IMR-90 (cell line): ENCODE measurements at regions not wholly inside any gene's neighbourhood (a gene's known extent, or its start where the extent isn't known, plus 50 kb on each side); places are given as distances from the start of the nearest gene placed in this dataset.

Source experiments
- BHLHE40 ChIP-seq: fragments of 150-350 bp; IDR thresholded peaks from 2 replicates; pipeline ENCODE4 v1.6.1; 2016; ENCODE audit warnings: mild to moderate bottlenecking, low read depth, low read length
- CEBPB ChIP-seq: IDR thresholded peaks from 2 replicates; pipeline ENCODE4 v1.6.1; 2012; ENCODE audit warnings: low read depth, low read length, improper control_type of control experiment
- FOS ChIP-seq: fragments of 150-350 bp; IDR thresholded peaks from 2 replicates; pipeline ENCODE4 v1.6.1; 2016; ENCODE audit warnings: low read depth, low read length
- MAFK ChIP-seq: IDR thresholded peaks from 2 replicates; pipeline ENCODE4 v1.6.1; 2012; ENCODE audit warnings: low read depth, low read length, improper control_type of control experiment
- MAZ ChIP-seq: IDR thresholded peaks from 2 replicates; pipeline ENCODE4 v1.6.1; 2012; ENCODE audit warnings: low read depth, mild to moderate bottlenecking, low read length, improper control_type of control experiment, moderate library complexity, borderline replicate concordance
- MXI1 ChIP-seq: IDR thresholded peaks from 2 replicates; pipeline ENCODE4 v1.6.1; 2012; ENCODE audit warnings: low read depth, mild to moderate bottlenecking, low read length, moderate library complexity, borderline replicate concordance
- POLR2A ChIP-seq: IDR thresholded peaks from 2 replicates; pipeline ENCODE4 v1.6.1; 2012; ENCODE audit warnings: mild to moderate bottlenecking, low read depth, low read length
- RAD21 ChIP-seq: IDR thresholded peaks from 2 replicates; pipeline ENCODE4 v1.6.1; 2012; ENCODE audit warnings: low read length, improper control_type of control experiment
- RCOR1 ChIP-seq: IDR thresholded peaks from 2 replicates; pipeline ENCODE4 v1.6.1; 2012; ENCODE audit warnings: mild to moderate bottlenecking, low read length, improper control_type of control experiment; ENCODE audit not compliant: insufficient replicate concordance
- RFX5 ChIP-seq: IDR thresholded peaks from 2 replicates; pipeline ENCODE4 v1.8.0; 2012; ENCODE audit warnings: low read depth, mild to moderate bottlenecking, low read length, moderate library complexity
- SMC3 ChIP-seq: fragments of 150-350 bp; IDR thresholded peaks from 2 replicates; pipeline ENCODE4 v1.6.1; 2016; ENCODE audit warnings: low read depth, mild to moderate bottlenecking, antibody characterized with exemption, low read length, moderate library complexity
- USF2 ChIP-seq: fragments of 150-350 bp; IDR thresholded peaks from 2 replicates; pipeline ENCODE4 v1.6.1; 2017; ENCODE audit warnings: mild to moderate bottlenecking, antibody characterized with exemption, low read length, low read depth
- TF ChIP-seq, protein P1 (sequence below): conservative IDR thresholded peaks from 2 replicates; pipeline ENCODE4 v1.5.1; 2012; ENCODE audit warnings: mild to moderate bottlenecking, low read depth, low read length, improper control_type of control experiment
- TF ChIP-seq, protein P2 (sequence below): fragments of 150-350 bp; IDR thresholded peaks from 2 replicates; pipeline ENCODE4 v1.6.1; 2016; ENCODE audit warnings: low read depth, mild to moderate bottlenecking, low read length, moderate library complexity, borderline replicate concordance

- TF ChIP-seq, protein P1, sequence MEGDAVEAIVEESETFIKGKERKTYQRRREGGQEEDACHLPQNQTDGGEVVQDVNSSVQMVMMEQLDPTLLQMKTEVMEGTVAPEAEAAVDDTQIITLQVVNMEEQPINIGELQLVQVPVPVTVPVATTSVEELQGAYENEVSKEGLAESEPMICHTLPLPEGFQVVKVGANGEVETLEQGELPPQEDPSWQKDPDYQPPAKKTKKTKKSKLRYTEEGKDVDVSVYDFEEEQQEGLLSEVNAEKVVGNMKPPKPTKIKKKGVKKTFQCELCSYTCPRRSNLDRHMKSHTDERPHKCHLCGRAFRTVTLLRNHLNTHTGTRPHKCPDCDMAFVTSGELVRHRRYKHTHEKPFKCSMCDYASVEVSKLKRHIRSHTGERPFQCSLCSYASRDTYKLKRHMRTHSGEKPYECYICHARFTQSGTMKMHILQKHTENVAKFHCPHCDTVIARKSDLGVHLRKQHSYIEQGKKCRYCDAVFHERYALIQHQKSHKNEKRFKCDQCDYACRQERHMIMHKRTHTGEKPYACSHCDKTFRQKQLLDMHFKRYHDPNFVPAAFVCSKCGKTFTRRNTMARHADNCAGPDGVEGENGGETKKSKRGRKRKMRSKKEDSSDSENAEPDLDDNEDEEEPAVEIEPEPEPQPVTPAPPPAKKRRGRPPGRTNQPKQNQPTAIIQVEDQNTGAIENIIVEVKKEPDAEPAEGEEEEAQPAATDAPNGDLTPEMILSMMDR = no peak
- TF ChIP-seq POLR2A (no peak), MXI1 (no peak), BHLHE40 (no peak), MAZ (no peak), USF2 (no peak), FOS (no peak), RAD21 (no peak), CEBPB (no peak), MAFK (no peak), SMC3 (no peak), RFX5 (no peak), RCOR1 (no peak)
- TF ChIP-seq, protein P2, sequence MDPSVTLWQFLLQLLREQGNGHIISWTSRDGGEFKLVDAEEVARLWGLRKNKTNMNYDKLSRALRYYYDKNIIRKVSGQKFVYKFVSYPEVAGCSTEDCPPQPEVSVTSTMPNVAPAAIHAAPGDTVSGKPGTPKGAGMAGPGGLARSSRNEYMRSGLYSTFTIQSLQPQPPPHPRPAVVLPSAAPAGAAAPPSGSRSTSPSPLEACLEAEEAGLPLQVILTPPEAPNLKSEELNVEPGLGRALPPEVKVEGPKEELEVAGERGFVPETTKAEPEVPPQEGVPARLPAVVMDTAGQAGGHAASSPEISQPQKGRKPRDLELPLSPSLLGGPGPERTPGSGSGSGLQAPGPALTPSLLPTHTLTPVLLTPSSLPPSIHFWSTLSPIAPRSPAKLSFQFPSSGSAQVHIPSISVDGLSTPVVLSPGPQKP = no peak
Measured at GRCh38 chr4:25569716-25570115, 85.9 kb upstream of the SLC34A2 start.
